HCT116 (cell line): ENCODE measurements at regions not wholly inside any gene's neighbourhood (a gene's known extent, or its start where the extent isn't known, plus 50 kb on each side); places are given as distances from the start of the nearest gene placed in this dataset.

Experiments used
- CEBPB ChIP-seq: IDR thresholded peaks from 2 replicates; pipeline ENCODE4 v1.6.1; 2012; ENCODE audit warnings: low read depth
- EGR1 ChIP-seq: IDR thresholded peaks from 2 replicates; pipeline ENCODE4 v1.6.1; 2012; ENCODE audit warnings: low read depth
- ELF1 ChIP-seq: IDR thresholded peaks from 2 replicates; pipeline ENCODE4 v1.6.1; 2012; ENCODE audit warnings: low read depth, borderline replicate concordance
- EZH2 ChIP-seq: fragments of 200-600 bp; sonication (generic); IDR thresholded peaks from 2 replicates; pipeline ENCODE4 v1.6.1; 2017; ENCODE audit warnings: antibody characterized with exemption, mixed run types
- FOSL1 ChIP-seq: IDR thresholded peaks from 2 replicates; pipeline ENCODE4 v1.6.1; 2012; ENCODE audit warnings: low read depth
- JUND ChIP-seq: IDR thresholded peaks from 2 replicates; pipeline ENCODE4 v1.6.1; 2012
- POLR2A ChIP-seq: IDR thresholded peaks from 2 replicates; pipeline ENCODE4 v1.7.0; 2011; ENCODE audit warnings: borderline replicate concordance; ENCODE audit not compliant: insufficient read depth, insufficient read length; ENCODE audit errors: extremely low read depth
- POLR2AphosphoS5 ChIP-seq: IDR thresholded peaks from 2 replicates; pipeline ENCODE4 v1.6.1; 2011; ENCODE audit warnings: mild to moderate bottlenecking, low read depth, low read length, moderate library complexity
- SIN3A ChIP-seq: IDR thresholded peaks from 2 replicates; pipeline ENCODE4 v1.6.1; 2012; ENCODE audit warnings: low read depth
- TF ChIP-seq, protein P1 (sequence below): IDR thresholded peaks from 2 replicates; pipeline ENCODE4 v1.6.1; 2012; ENCODE audit warnings: low read depth
- TF ChIP-seq, protein P2 (sequence below), 3 experiments: fragments of 200-600 bp in 1 of 3; sonication (generic) in 1 of 3; IDR thresholded peaks in 2 of 3; conservative IDR thresholded peaks in 1 of 3; 2 replicates each; pipeline ENCODE4 v1.5.1; 2012 to 2017; ENCODE audit warnings: low read depth in 2 of 3, low read length in 2 of 3, antibody characterized with exemption in 1 of 3, borderline replicate concordance in 1 of 3, control low read depth in 1 of 3, mild to moderate bottlenecking in 1 of 3, mixed read lengths in 1 of 3, mixed run types in 1 of 3, moderate library complexity in 1 of 3; ENCODE audit not compliant: insufficient read depth in 1 of 3
- TF ChIP-seq, protein P3 (sequence below): IDR thresholded peaks from 2 replicates; pipeline ENCODE4 v1.6.1; 2012

DNA sequence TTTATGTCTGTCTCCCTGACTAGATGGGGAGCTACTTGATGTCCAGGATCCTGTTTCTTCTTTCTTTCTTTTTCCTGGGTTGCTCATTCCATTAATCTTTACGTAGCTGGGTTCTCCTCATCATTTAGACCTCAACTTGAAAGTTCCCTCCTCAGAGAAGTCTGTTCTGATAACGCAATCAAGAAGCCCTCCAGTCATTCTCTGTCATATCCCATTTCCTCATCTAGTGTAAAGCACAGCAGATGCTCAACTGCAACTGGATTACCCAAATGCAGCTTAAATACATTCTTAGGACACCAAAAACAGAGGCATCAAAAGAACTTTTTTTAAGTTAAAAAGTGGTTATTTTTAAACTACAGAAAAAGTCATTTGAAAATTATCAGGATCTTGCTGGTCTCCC lies 51.7 kb upstream of the ST3GAL6 start:
- TF ChIP-seq EZH2 (no peak), POLR2AphosphoS5 (no peak), POLR2A (no peak), FOSL1 (no peak), JUND (no peak), SIN3A (no peak), EGR1 (no peak), CEBPB (no peak), ELF1 (no peak)
- TF ChIP-seq, protein P1, sequence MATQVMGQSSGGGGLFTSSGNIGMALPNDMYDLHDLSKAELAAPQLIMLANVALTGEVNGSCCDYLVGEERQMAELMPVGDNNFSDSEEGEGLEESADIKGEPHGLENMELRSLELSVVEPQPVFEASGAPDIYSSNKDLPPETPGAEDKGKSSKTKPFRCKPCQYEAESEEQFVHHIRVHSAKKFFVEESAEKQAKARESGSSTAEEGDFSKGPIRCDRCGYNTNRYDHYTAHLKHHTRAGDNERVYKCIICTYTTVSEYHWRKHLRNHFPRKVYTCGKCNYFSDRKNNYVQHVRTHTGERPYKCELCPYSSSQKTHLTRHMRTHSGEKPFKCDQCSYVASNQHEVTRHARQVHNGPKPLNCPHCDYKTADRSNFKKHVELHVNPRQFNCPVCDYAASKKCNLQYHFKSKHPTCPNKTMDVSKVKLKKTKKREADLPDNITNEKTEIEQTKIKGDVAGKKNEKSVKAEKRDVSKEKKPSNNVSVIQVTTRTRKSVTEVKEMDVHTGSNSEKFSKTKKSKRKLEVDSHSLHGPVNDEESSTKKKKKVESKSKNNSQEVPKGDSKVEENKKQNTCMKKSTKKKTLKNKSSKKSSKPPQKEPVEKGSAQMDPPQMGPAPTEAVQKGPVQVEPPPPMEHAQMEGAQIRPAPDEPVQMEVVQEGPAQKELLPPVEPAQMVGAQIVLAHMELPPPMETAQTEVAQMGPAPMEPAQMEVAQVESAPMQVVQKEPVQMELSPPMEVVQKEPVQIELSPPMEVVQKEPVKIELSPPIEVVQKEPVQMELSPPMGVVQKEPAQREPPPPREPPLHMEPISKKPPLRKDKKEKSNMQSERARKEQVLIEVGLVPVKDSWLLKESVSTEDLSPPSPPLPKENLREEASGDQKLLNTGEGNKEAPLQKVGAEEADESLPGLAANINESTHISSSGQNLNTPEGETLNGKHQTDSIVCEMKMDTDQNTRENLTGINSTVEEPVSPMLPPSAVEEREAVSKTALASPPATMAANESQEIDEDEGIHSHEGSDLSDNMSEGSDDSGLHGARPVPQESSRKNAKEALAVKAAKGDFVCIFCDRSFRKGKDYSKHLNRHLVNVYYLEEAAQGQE = no peak
- TF ChIP-seq, protein P2, sequence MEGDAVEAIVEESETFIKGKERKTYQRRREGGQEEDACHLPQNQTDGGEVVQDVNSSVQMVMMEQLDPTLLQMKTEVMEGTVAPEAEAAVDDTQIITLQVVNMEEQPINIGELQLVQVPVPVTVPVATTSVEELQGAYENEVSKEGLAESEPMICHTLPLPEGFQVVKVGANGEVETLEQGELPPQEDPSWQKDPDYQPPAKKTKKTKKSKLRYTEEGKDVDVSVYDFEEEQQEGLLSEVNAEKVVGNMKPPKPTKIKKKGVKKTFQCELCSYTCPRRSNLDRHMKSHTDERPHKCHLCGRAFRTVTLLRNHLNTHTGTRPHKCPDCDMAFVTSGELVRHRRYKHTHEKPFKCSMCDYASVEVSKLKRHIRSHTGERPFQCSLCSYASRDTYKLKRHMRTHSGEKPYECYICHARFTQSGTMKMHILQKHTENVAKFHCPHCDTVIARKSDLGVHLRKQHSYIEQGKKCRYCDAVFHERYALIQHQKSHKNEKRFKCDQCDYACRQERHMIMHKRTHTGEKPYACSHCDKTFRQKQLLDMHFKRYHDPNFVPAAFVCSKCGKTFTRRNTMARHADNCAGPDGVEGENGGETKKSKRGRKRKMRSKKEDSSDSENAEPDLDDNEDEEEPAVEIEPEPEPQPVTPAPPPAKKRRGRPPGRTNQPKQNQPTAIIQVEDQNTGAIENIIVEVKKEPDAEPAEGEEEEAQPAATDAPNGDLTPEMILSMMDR (IDR thresholded peaks at IDR 0.05 in 2 of 3, conservative IDR thresholded peaks at IDR 0.05 in 1 of 3; ENCODE audit: borderline replicate concordance in 1 of 3, insufficient read depth in 1 of 3, low read depth in 2 of 3, low read length in 2 of 3) = no peak
- TF ChIP-seq, protein P3, sequence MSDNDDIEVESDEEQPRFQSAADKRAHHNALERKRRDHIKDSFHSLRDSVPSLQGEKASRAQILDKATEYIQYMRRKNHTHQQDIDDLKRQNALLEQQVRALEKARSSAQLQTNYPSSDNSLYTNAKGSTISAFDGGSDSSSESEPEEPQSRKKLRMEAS = no peak
